ENCODE measurements at regions not wholly inside any gene's neighbourhood (a gene's known extent, or its start where the extent isn't known, plus 50 kb on each side); places are given as distances from the start of the nearest gene placed in this dataset.

DNA sequence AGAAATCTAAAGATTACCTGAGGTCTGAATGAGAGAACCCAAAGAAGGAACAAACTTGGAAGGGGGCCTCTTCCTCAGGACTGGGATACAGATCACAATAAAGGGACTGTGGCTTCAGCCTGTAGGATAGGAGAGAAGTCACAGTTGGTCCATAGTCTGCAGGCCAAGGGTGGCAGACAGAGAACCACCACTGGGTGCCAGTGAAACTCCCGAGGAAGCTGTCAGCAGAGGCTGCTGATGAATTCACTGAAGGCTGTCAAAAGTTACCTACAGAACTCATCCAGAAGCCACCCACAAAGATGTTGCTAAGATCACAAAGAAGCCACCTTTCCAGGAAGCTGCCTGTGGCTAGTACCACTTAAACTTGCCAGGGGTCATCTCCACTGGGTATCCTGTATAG is 78.5 kb downstream of the TMCO5A start:
- TF ChIP-seq, protein P1, sequence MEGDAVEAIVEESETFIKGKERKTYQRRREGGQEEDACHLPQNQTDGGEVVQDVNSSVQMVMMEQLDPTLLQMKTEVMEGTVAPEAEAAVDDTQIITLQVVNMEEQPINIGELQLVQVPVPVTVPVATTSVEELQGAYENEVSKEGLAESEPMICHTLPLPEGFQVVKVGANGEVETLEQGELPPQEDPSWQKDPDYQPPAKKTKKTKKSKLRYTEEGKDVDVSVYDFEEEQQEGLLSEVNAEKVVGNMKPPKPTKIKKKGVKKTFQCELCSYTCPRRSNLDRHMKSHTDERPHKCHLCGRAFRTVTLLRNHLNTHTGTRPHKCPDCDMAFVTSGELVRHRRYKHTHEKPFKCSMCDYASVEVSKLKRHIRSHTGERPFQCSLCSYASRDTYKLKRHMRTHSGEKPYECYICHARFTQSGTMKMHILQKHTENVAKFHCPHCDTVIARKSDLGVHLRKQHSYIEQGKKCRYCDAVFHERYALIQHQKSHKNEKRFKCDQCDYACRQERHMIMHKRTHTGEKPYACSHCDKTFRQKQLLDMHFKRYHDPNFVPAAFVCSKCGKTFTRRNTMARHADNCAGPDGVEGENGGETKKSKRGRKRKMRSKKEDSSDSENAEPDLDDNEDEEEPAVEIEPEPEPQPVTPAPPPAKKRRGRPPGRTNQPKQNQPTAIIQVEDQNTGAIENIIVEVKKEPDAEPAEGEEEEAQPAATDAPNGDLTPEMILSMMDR (IDR thresholded peaks at IDR 0.05): no peak
- TF ChIP-seq EZH2 (IDR thresholded peaks at IDR 0.05; ENCODE audit: borderline replicate concordance, insufficient read depth, low read depth, low read length, poor library complexity, severe bottlenecking): no peak
